Right lung (tissue), 2 donors: ENCODE measurements at regions not wholly inside any gene's neighbourhood (a gene's known extent, or its start where the extent isn't known, plus 50 kb on each side); places are given as distances from the start of the nearest gene placed in this dataset.

Experiments
- DNase-seq, 2 donors: peaks; one replicate each; pipeline ENCODE4 v3.0.0-alpha.2; 2013

DNA sequence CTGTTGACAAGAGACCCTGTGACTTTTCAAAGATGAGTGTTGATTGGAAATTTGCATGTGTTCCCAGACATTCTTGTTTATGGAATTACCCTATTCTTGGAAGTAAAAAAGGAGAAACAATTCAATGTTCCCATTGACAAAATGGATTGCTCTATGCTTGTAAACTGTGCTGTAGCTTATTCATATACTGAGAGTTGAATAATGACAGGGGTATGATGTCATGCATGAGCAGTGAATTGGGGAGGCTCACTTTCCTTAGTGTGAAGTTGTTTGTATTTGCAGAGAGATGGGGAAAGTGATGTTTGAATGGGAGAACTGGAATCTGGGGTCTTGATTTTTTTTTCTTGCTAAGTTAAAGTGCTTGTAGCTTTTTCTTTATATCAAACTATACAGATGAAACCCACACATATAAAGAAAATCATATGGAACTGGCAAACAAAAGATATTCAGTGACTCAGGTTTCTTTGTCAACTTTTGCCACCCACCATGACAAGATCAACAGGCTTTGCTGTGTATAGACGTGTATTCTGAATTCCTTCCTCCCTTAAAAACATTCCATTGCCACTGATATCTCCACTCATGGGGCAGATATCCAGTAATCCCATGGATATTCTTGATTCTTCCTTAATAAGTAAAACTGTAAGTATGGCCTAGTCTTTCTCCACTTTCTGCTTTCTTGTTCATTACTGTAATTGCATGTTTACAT is 97.8 kb upstream of the JAG1 start:
- no peak for DNase-seq

DNA sequence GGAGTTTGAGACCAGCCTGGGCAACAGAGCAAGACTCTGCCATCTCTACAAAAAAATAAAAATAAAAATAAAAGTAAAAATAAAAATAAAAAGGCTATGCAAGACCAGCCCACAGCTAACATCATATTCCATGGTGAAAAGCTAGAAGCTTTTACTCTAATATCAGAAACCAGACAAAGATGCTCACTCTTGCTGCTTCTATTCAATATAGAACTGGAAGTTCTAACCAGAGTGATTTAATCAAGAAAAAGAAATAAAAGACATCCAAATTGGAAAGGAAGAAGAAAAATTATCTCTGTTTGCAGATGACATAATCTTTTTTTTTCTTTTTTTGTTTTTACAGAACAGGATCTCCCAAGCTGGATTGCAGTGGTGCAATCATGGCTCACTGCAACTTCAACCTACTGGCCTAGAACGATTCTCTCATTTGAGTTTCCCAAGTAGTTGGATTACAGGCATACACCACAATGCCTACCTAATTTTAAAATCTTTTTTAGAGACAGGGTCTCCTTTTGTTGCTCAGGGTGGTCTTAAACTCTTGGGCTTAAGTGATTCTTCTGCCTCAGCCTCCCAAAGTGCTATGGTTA is 100.7 kb upstream of the JAG1 start:
- DNase-seq: no peak

DNA sequence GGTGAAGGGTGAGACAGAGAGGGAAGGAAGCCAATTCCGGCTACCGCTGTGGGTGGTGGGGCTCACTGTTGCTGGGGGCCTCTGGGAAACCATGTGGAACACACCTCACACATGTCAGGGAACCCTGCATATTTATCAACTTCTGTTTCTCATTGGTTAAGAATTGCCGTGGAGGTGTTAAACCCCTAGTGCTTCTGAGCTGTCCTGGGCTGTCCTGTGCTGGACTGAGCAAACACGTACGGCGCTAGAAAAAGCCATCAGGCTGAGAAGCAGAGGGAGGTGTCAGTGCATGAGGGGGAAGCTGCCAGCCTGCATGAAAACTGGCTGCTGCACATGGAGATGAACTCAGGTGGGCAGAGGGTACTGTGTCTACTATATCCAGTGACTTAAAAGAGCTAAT is 103.9 kb upstream of the JAG1 start:
- no peak for DNase-seq

DNA sequence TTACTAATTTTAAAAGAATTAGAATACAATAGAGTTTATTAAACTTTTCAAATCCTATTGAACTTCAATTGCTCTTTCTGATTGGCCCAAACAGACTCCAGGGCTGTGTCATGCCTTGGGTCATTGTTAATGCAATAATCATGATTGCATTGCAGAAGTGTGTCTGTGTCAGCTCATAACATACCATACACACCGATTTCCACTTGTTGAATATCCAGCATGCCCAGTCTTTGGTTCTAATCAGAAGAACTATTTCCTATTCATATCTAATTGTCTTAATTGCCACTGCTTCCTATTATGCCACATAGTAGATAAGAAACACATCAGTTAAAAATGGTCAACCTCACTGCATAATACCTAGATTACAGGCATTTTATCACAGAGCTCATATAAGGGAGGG is 106.1 kb upstream of the JAG1 start:
- no peak for DNase-seq

GRCh38 chr20:10780901-10781300 is 107.1 kb upstream of the JAG1 start:
- DNase-seq: no peak

- no peak for DNase-seq
Observed at GRCh38 chr20:10781526-10781925, 107.7 kb upstream of the JAG1 start.

- no peak for DNase-seq
Observed at GRCh38 chr20:10783707-10784553, 110.1 kb upstream of the JAG1 start.

DNA sequence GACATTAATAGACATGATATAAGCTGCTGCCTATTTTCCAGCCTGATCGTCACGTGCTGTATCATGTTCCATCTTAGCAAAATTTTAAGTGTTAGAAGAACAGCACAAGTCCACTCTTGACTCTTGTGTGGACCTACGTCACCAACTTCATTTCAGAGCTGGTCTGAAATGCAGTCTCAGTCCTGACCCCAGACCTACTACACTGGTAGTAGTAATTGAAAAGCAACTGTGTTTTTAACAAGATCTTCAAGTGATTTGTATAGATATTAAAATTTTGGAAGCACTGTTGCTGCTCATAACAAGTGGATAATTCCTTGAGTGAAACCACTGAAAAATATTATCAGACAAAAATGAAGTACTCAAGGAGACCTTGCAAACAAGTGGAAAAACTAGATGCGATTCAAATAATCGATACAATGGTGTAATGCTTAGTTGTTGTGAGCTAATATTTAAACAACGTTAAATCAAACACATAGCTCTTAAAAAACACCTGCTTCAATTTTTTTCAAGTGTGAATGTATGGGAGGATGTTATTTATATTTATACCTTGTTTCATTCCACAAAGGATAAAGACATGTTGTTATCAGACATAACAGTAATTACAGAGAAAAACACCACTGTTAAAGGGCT is 110.9 kb upstream of the JAG1 start:
- DNase-seq: no peak

DNA sequence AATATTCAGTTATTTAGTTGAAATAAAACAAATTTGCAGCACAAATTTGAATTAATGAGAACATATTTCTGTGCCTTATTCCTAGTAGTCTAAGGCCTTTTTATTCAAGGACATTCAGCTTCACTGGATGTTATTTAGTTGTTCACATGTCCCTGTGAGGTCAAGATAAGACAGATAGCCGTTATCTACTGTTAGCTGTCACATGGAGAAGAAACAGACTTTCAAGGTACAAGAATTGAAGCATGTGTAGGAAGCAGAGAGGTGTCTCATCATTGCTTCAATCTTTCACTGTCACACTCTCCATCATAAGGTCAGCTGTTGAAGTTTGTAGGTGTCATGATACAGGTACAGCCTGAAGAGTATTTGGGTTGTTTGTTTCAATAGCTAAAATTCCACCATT is 112.9 kb upstream of the JAG1 start:
- no peak for DNase-seq

GRCh38 chr20:10788055-10788454 is 114.3 kb upstream of the JAG1 start:
- no peak for DNase-seq

GRCh38 chr20:10788877-10789276 is 115.1 kb upstream of the JAG1 start:
- no peak for DNase-seq

DNA sequence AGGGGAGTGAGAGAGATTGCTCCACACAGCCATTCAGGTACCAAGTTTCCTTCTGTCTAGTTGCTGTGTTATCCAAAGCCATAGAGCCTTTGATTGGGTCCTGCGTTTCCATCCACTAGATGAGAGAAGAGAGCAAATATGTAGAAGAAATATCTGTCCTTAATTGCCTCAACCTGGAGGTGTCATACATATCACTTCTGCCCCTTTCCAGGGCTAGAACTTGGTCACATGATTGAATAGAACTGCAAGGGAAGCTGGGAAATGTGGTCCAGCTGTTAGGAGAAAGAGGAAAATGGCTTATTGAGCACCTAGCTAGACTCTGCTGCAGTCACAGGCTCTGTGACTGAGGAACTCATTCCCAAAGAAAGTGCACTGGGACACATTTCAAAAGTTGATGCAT is 115.6 kb upstream of the JAG1 start:
- no peak for DNase-seq

DNA sequence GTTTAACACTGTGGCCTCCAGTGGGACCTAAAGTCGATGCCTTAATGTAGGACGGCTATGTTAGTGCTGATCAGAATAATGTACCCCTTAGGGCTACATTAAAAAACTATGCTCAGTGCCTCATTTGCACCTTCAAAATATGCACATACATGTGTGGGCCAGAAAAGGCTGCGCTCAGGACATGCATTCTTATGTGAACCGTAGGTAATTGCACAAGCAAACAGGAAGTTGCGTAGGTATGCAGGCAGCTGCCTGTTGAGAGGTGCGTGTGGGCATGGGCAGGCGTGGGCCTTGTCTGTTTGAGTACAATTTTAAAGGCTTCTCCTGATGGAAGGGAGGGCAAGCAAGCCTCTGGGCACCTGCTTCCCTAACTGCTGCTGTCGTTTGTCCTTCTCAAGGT is 116.2 kb upstream of the JAG1 start:
- no peak for DNase-seq

- no peak for DNase-seq
Observed at GRCh38 chr20:10792291-10792690, 118.5 kb upstream of the JAG1 start.

DNA sequence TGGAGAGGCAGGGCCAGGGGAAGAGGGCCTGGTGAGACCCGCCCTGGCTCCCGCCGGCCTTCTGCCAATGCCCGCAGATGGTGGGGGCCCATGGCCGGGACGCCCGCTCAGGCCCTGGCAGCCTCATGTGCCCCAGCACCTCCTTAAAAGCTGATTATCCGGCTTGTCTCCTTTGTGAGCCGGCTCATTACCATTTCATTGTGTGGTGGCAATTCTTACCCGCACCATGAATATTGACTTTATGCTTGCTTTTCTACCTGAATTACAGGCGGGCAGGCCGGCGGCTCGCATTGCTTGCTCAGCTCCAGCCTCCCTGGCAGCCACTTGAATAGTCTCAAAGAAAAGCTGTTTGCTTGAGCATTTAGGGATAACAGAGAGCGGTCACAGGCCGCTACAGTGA is 120.0 kb upstream of the JAG1 start:
- DNase-seq: peak; percentile 27 to 30

DNA sequence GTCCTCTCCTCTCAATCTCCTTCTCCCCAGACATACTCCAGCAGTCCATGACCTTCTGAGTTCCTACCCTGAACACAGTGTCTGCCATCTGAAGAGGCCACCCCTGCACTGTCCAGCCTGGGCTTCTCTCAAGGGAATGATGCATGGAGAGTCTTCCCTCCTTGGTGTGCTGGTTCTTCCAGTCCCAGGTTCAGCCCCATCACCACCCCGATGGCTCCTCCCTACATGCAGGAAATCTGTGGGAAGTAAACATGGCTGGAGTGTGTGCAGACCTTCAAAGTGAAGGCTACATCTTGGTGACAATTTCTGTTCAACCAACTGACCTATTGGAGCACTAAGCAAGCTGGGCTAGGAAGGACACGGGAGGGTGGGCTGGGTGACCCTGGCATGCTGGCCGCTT is 121.0 kb upstream of the JAG1 start:
- no peak for DNase-seq

GRCh38 chr20:10795286-10796026 is 121.7 kb upstream of the JAG1 start:
- DNase-seq: no peak

GRCh38 chr20:10798811-10799210 is 125.0 kb upstream of the JAG1 start:
- DNase-seq: no peak

- DNase-seq: no peak
Observed at GRCh38 chr20:10799735-10800134, 125.9 kb upstream of the JAG1 start.

DNA sequence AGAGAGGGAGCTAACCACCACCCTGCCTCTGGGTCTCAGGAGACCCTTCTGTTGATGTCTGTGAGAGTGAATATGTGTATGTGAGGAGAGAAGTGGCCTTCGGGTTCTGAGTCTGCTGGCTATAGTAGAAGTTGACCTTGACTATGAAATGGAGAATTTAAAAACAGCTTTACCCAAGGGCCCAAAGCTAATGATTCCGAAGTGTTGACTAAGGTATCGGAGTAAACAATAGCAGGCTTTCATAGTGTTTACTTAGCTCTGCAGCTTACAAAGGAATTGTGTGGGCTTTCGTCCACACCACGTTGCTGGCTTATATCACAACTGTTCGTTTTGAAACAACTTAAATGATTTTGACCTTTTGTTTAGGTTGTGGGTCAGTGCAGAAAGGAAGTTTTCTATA is 126.5 kb upstream of the JAG1 start:
- DNase-seq: no peak

DNA sequence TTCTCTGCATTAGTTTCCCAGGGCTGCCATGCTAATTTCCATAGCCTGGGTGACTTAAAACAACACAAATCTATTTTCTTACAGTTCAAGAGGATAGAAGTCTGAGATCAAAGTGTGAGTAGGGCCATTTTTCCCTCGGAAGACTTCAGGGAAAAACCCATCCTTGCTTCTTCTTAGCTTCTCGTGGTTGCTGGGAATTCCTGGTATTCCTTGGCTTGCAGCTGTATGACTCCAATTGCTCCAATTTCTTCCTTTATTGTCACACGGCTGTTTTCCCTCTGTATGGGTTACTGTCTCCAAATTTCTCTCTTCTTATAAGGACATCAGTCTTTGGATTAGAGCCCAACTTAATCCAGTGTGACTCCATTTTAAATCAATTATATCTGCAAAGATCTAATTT is 128.4 kb upstream of the JAG1 start:
- no peak for DNase-seq

DNA sequence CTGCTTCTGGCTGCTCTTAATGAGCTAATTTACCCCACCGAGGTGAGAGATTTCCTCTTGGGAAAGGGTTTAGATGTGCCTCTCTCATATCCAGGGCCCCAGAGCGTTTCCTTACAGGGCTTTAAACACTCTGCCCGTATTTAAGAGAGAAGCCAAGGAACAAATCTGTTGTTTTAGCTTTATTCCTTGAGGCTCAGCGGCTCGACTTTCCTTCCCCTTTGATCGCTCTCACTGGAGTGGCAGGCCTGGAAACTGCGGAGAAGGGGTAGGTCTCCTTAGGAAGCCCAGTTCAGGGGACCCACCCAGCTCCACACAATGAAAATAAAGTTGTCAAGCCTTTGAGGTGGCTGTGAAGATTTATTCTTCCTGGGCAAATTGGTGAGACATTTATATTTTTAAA is 132.0 kb upstream of the JAG1 start:
- DNase-seq: no peak
